NCI-H1930 (cell line): ENCODE measurements at regions not wholly inside any gene's neighbourhood (a gene's known extent, or its start where the extent isn't known, plus 50 kb on each side); places are given as distances from the start of the nearest gene placed in this dataset.

ENCODE experiments used
- DNase-seq, 2 experiments: peaks; one replicate each; lab custom pipeline; 2025; lab: John Stamatoyannopoulos, UW

- DNase-seq, result no peak
These were observed 312.4 kb upstream of the RTL1 start for GRCh38 chr14:101215927-101216326.

- DNase-seq, result no peak
These were observed 313.0 kb upstream of the RTL1 start for GRCh38 chr14:101216366-101217079.

GRCh38 chr14:101217080-101217463 is 313.6 kb upstream of the RTL1 start:
- no peak for DNase-seq

- DNase-seq, result no peak
These were observed 314.3 kb upstream of the RTL1 start for GRCh38 chr14:101217616-101218371.

- DNase-seq, result no peak
These were observed 316.6 kb upstream of the RTL1 start for GRCh38 chr14:101219896-101220703.

GRCh38 chr14:101220921-101221510 is 317.5 kb upstream of the RTL1 start:
- no peak for DNase-seq

GRCh38 chr14:101221549-101222160 is 318.1 kb upstream of the RTL1 start:
- DNase-seq, result no peak

GRCh38 chr14:101222362-101223070 is 319.0 kb upstream of the RTL1 start:
- DNase-seq, result no peak

- DNase-seq, result no peak
These were observed 319.6 kb upstream of the RTL1 start for GRCh38 chr14:101223127-101223526.

- no peak for DNase-seq
These were observed 320.1 kb upstream of the RTL1 start for GRCh38 chr14:101223561-101224162.

- DNase-seq, result no peak
These were observed 321.0 kb upstream of the RTL1 start for GRCh38 chr14:101224356-101225156.

GRCh38 chr14:101225157-101226152 is 321.9 kb upstream of the RTL1 start:
- DNase-seq, result no peak

GRCh38 chr14:101226265-101226602 is 322.7 kb upstream of the RTL1 start:
- DNase-seq, result no peak

GRCh38 chr14:101226603-101227425 is 323.3 kb upstream of the RTL1 start:
- DNase-seq, result no peak

GRCh38 chr14:101227611-101228594 is 324.4 kb upstream of the RTL1 start:
- no peak for DNase-seq

GRCh38 chr14:101228949-101229541 is 325.5 kb upstream of the RTL1 start:
- no peak for DNase-seq
